ENCODE measurements at regions not wholly inside any gene's neighbourhood (a gene's known extent, or its start where the extent isn't known, plus 50 kb on each side); places are given as distances from the start of the nearest gene placed in this dataset.

DNA sequence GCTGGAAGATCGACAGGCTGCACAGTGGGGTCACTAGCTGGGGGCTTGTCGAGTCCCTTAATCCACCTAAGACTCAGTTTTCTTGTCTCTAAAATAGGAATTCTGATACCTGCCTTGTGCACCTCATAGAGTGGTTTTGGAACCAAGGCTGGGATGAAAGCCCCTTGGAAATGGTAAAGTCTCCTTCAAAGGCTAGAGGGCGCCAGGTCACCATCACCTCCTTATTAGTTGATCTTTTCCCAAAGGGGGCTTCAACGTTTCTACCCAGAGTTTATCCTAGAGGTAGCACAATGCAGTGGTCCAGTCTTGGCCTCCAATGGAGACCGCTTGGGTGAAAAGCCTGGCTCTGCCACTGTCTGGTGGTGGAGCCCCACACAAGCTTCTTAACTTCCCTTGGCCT, 158.2 kb downstream of the AIPL1 start:
- TF ChIP-seq, protein P1, sequence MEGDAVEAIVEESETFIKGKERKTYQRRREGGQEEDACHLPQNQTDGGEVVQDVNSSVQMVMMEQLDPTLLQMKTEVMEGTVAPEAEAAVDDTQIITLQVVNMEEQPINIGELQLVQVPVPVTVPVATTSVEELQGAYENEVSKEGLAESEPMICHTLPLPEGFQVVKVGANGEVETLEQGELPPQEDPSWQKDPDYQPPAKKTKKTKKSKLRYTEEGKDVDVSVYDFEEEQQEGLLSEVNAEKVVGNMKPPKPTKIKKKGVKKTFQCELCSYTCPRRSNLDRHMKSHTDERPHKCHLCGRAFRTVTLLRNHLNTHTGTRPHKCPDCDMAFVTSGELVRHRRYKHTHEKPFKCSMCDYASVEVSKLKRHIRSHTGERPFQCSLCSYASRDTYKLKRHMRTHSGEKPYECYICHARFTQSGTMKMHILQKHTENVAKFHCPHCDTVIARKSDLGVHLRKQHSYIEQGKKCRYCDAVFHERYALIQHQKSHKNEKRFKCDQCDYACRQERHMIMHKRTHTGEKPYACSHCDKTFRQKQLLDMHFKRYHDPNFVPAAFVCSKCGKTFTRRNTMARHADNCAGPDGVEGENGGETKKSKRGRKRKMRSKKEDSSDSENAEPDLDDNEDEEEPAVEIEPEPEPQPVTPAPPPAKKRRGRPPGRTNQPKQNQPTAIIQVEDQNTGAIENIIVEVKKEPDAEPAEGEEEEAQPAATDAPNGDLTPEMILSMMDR (conservative IDR thresholded peaks at IDR 0.05): no peak
- TF ChIP-seq EZH2 (IDR thresholded peaks at IDR 0.05; ENCODE audit: low read depth): no peak
